RKO (cell line): ENCODE measurements at regions not wholly inside any gene's neighbourhood (a gene's known extent, or its start where the extent isn't known, plus 50 kb on each side); places are given as distances from the start of the nearest gene placed in this dataset.

Experiments used
- DNase-seq: peaks from one replicate; pipeline ENCODE4 v3.0.0-alpha.2; 2016; ENCODE audit warnings: low spot score

- no peak for DNase-seq
Observed at GRCh38 chr19:30898353-30899103, 450.7 kb downstream of the TSHZ3 start.

GRCh38 chr19:30897553-30897952 is 451.7 kb downstream of the TSHZ3 start:
- no peak for DNase-seq

GRCh38 chr19:30897034-30897433 is 452.2 kb downstream of the TSHZ3 start:
- DNase-seq, result no peak

DNA sequence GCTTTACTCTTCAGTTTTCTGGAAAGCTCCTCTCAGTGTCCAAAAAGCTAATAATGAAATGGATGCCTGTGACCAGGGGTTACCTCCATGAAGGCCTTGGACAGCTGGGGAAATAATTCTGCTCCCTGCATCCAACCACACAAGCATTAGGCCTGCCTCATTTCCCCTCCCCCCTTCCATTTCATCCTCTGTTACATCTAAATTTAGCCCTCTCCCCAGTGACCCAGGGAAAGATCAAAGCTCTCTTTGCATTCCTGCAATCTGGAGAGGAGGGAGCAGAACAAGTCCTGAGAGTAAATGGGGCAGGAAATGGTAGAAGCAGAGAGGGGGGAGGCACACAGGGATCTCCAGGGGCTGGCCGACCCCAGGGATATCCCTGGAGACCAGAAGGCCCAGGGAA is 452.7 kb downstream of the TSHZ3 start:
- DNase-seq, result no peak

- no peak for DNase-seq
Observed at GRCh38 chr19:30895946-30896345, 453.3 kb downstream of the TSHZ3 start.

GRCh38 chr19:30891051-30891450 is 458.2 kb downstream of the TSHZ3 start:
- DNase-seq, result no peak

DNA sequence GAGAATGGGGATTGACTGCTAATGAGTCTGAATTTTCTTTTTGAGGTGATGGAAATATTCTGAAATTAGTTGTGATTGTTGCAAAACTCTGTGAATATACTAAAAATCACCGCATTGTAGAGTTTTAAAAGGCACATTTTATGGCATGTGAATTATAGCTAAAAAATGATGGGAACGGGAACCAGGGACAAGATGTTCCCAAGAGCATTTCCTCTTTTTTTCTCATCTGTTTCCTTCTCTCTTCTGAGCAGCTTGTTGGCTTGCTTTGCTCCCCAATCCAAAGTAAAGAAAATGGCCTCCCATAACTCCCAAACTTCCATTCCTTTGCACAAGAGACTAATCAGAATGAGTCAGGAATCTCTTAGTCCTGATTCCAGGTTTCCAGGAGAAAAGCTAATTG is 459.2 kb downstream of the TSHZ3 start:
- no peak for DNase-seq

- no peak for DNase-seq
Observed at GRCh38 chr19:30888937-30889336, 460.3 kb downstream of the TSHZ3 start.

- no peak for DNase-seq
Observed at GRCh38 chr19:30887042-30887441, 462.2 kb downstream of the TSHZ3 start.

- DNase-seq, result no peak
Observed at GRCh38 chr19:30886222-30886621, 463.0 kb downstream of the TSHZ3 start.

GRCh38 chr19:30884146-30884812 is 465.0 kb downstream of the TSHZ3 start:
- no peak for DNase-seq

DNA sequence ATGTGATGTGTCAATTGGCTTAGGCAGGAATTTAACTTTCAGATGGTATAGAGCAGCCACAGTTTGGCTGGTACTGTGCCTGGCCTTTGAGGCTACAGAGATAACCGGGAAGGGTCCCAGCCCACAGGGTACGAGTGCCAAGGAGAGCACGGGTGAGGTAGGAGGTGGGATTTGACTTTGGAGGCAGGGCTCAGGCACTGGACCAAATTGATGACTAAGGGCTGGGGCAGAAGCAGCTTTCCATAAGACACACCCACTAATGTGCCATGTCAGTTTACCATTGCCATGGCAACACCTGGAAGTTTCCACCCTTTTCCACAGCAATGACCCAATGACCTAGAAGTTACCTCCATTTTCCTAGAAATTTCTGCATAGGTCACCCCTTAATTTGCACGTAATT is 466.2 kb downstream of the TSHZ3 start:
- no peak for DNase-seq

- DNase-seq, result no peak
Observed at GRCh38 chr19:30882411-30883005, 466.7 kb downstream of the TSHZ3 start.

DNA sequence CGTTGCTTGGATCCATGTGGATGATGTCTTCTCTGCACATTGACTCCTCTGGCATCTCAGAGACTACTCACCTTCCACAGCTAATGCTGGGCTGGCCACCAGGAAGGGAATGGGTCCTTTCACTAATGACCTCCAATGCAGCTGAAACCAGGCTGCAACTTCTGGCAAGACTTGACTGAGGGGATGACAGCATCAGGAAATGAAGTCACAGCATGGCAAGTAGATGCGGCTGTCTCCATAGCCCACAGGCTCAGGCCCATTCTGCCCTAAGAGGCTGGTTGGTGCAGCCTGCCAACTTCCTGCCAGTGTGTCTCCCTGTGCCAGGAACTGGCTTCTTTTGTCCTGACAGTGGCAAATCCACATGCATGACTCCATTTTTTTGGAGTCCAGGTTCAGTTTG is 467.3 kb downstream of the TSHZ3 start:
- no peak for DNase-seq

GRCh38 chr19:30881281-30881680 is 468.0 kb downstream of the TSHZ3 start:
- no peak for DNase-seq

- DNase-seq, result no peak
Observed at GRCh38 chr19:30880551-30880950, 468.7 kb downstream of the TSHZ3 start.

DNA sequence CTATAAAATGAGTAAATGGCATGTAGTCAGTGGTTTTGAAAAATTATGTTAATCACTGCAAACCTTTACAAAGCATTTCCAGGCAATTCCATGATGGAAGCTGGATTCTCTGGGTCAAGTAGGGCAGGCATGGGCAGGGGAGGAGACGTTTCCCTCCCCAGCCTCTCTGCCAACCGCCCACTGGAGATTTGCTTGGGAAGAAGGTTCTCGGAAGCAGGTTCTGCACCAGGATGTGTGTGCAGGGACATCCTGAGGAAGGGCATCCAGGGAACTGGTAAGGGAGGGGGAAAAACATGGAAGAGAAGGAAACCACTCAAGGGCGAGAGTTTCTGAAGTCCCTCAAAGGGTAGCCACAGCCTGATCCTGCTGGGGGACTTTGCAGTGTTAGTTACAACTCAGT is 469.1 kb downstream of the TSHZ3 start:
- DNase-seq, result no peak

GRCh38 chr19:30879736-30880135 is 469.5 kb downstream of the TSHZ3 start:
- DNase-seq, result no peak

GRCh38 chr19:30879225-30879624 is 470.0 kb downstream of the TSHZ3 start:
- DNase-seq, result no peak

DNA sequence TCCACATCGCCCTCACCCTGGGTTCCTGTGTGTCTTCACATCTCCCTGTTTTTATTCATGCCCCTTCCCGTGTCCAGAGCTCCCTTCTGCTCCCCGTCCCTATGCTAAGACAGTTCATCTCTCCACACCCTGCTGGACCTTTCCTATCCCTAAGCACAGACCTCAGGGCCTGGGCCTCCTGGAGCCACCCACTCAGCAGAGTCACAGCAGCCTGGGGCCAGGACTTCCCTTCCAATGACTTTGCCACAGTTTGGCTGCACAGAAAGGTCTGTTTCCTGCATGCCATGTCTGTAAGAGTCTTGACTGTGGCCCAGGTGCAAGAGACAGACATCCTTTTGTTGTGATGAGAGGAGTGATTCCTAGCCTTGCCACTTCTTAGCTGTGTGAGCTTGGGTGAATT is 470.7 kb downstream of the TSHZ3 start:
- no peak for DNase-seq

- no peak for DNase-seq
Observed at GRCh38 chr19:30877661-30878113, 471.5 kb downstream of the TSHZ3 start.

- DNase-seq, result no peak
Observed at GRCh38 chr19:30873691-30874090, 475.5 kb downstream of the TSHZ3 start.

GRCh38 chr19:30873003-30873402 is 476.2 kb downstream of the TSHZ3 start:
- DNase-seq, result no peak
